Cardiac muscle cell (in vitro differentiated cells and primary cell): ENCODE measurements at regions not wholly inside any gene's neighbourhood (a gene's known extent, or its start where the extent isn't known, plus 50 kb on each side); places are given as distances from the start of the nearest gene placed in this dataset.

Experiments
- DNase-seq, 2 donors: peaks; one replicate each; pipeline versions ENCODE4 v3.0.0 to v3.0.0-alpha.2; 2010 to 2017; ENCODE audit warnings: low read depth in 1 of 2, low spot score in 1 of 2
- H3K27ac ChIP-seq: fragments of 200-600 bp; sonication (generic); 2 replicates; pipeline ENCODE4 v1.5.1; 2016
- H3K27me3 ChIP-seq: fragments of 200-600 bp; sonication (generic); 2 replicates; pipeline ENCODE4 v1.6.0; 2016; ENCODE audit warnings: control low read depth
- H3K36me3 ChIP-seq: fragments of 200-600 bp; sonication (generic); 2 replicates; pipeline ENCODE4 v1.5.1; 2016; ENCODE audit warnings: control low read depth
- H3K4me1 ChIP-seq: fragments of 200-600 bp; sonication (generic); 2 replicates; pipeline ENCODE4 v1.8.1; 2017; ENCODE audit warnings: low read depth, mild to moderate bottlenecking, mixed run types
- H3K4me3 ChIP-seq: fragments of 200-600 bp; sonication (generic); 2 replicates; pipeline ENCODE4 v1.5.1; 2016; ENCODE audit warnings: mild to moderate bottlenecking
- H3K9me3 ChIP-seq: fragments of 200-600 bp; sonication (generic); 2 replicates; pipeline ENCODE4 v1.5.1; 2017; ENCODE audit warnings: low read depth, mild to moderate bottlenecking, control low read depth
- TF ChIP-seq, protein P1 (sequence below): IDR thresholded peaks from 2 replicates; pipeline ENCODE4 v1.5.1; 2012; ENCODE audit warnings: low read depth, mild to moderate bottlenecking, low read length

- H3K27ac ChIP-seq = no peak overlapping the region
- no peaks in the 10 kb centered on the region for H3K4me1 ChIP-seq
- H3K27me3 ChIP-seq = no peaks in the 10 kb centered on the region
- no peaks in the 10 kb centered on the region for H3K36me3 ChIP-seq
- H3K9me3 ChIP-seq = no peaks in the 10 kb centered on the region
- DNase-seq = no peak
- no peak overlapping the region for H3K4me3 ChIP-seq
- TF ChIP-seq, protein P1, sequence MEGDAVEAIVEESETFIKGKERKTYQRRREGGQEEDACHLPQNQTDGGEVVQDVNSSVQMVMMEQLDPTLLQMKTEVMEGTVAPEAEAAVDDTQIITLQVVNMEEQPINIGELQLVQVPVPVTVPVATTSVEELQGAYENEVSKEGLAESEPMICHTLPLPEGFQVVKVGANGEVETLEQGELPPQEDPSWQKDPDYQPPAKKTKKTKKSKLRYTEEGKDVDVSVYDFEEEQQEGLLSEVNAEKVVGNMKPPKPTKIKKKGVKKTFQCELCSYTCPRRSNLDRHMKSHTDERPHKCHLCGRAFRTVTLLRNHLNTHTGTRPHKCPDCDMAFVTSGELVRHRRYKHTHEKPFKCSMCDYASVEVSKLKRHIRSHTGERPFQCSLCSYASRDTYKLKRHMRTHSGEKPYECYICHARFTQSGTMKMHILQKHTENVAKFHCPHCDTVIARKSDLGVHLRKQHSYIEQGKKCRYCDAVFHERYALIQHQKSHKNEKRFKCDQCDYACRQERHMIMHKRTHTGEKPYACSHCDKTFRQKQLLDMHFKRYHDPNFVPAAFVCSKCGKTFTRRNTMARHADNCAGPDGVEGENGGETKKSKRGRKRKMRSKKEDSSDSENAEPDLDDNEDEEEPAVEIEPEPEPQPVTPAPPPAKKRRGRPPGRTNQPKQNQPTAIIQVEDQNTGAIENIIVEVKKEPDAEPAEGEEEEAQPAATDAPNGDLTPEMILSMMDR = no peak
Measured at GRCh38 chr7:110066843-110067242, 1024.1 kb upstream of the LRRN3 start.

DNA sequence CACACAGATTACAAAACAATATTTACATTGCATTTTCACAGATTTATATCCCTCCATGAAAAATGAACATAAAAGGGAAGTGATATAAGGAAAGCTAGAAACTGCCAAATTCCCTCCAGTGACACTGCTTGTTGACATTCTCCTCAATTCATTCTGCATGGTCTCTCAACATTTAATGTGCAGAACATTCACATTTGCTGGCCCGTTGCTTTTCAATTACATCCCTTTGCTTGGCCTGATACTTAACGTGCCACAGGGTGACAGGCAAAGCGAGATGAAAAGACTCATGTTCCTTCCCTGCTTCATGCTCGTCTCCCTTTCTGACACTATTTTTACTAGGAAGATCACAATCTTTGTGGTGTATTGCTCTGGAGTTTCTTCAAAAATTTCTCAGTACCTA is 1019.7 kb upstream of the LRRN3 start:
- H3K9me3 ChIP-seq = no peaks in the 10 kb centered on the region
- no peaks in the 10 kb centered on the region for H3K27me3 ChIP-seq
- no peak for DNase-seq
- H3K27ac ChIP-seq = no peak overlapping the region
- no peaks in the 10 kb centered on the region for H3K36me3 ChIP-seq
- H3K4me3 ChIP-seq = no peak overlapping the region
- H3K4me1 ChIP-seq = no peaks in the 10 kb centered on the region
- TF ChIP-seq, protein P1 = no peak

DNA sequence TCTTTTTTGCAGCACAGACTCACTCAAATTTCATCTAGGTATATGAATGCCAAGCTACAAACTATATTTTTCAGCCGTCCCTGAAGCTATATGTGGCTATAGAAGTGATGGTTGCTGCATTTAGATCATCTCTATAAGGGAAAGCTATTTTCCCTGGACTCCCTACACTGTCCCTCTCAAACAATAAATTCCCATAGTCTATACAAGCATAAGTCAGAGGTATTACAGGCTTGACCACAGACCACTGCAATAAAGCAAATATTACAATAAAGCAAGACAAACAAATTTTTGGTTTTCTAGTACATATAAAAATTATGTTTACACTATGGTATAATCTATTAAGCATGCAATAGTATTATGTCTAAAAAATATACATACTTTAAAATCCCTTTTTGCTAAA is 1015.5 kb upstream of the LRRN3 start:
- H3K36me3 ChIP-seq = no peaks in the 10 kb centered on the region
- no peaks in the 10 kb centered on the region for H3K9me3 ChIP-seq
- no peak overlapping the region for H3K4me3 ChIP-seq
- H3K27ac ChIP-seq = no peak overlapping the region
- TF ChIP-seq, protein P1 = no peak
- H3K4me1 ChIP-seq = no peaks in the 10 kb centered on the region
- no peaks in the 10 kb centered on the region for H3K27me3 ChIP-seq
- DNase-seq = no peak

- Histone ChIP-seq H3K27ac (no peak overlapping the region), H3K4me3 (no peak overlapping the region), H3K9me3 (no peaks in the 10 kb centered on the region), H3K27me3 (no peaks in the 10 kb centered on the region), H3K4me1 (no peaks in the 10 kb centered on the region), H3K36me3 (no peaks in the 10 kb centered on the region)
- TF ChIP-seq, protein P1 = no peak
- DNase-seq = no peak
Measured at GRCh38 chr7:110076194-110076593, 1014.7 kb upstream of the LRRN3 start.

DNA sequence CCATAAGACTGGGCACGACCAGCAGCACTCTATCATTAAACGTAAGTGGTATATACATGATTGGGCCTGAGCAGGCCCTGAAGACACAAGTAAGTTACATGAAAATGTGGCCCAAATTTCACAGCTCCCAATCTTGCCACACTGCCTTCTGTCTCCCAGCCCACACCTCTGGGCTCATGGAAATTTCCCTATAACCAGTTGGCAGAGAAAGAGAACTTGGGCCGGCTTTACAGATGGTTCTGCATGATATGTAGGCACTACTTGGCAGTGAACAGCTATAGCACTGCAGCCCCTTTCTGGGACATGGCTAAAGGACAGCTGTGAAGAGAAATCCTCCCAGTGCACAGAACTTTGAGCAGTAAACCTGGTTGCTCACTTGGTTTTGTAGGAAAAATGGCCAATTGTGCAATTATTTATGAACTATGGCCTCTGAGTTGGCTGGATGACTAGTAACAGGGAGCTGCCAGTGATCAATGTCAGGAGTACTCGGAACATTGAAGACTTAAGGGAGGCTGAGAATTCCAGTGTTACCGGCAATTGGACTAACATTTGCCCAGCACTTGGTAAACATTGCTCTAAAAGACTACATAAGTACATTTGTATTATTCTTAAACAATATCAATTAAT is 1006.6 kb upstream of the LRRN3 start:
- no peak for DNase-seq
- H3K27ac ChIP-seq = no peak overlapping the region
- H3K27me3 ChIP-seq = no peaks in the 10 kb centered on the region
- H3K36me3 ChIP-seq = no peaks in the 10 kb centered on the region
- no peaks in the 10 kb centered on the region for H3K4me1 ChIP-seq
- H3K9me3 ChIP-seq = no peaks in the 10 kb centered on the region
- TF ChIP-seq, protein P1 = no peak
- no peak overlapping the region for H3K4me3 ChIP-seq
